ENCODE measurements at regions not wholly inside any gene's neighbourhood (a gene's known extent, or its start where the extent isn't known, plus 50 kb on each side); places are given as distances from the start of the nearest gene placed in this dataset.

- DNase-seq (ENCODE audit: low spot score, unreplicated experiment) = no peak
- H3K9me3 Mint-ChIP-seq (ENCODE audit: low read depth) = no peaks in the 10 kb centered on the region
- no peak for TF ChIP-seq CTCF (IDR thresholded peaks at IDR 0.05; ENCODE audit: unreplicated experiment)
- H3K27me3 Mint-ChIP-seq = peaks cover 65% of the 10 kb centered on the region
- H3K4me1 Mint-ChIP-seq (ENCODE audit: low read depth) = no peaks in the 10 kb centered on the region
- no peak overlapping the region for H3K4me3 Mint-ChIP-seq (ENCODE audit: low read depth)
- no peaks in the 10 kb centered on the region for H3K36me3 Mint-ChIP-seq (ENCODE audit: insufficient read depth)
- no peak overlapping the region for H3K27ac Mint-ChIP-seq
These were observed 172.8 kb downstream of the TRIM27 start for GRCh38 chr6:28750926-28751458.

- no peak for DNase-seq (ENCODE audit: low spot score, unreplicated experiment)
- TF ChIP-seq CTCF (IDR thresholded peaks at IDR 0.05; ENCODE audit: unreplicated experiment) = no peak
- no peak overlapping the region for H3K27ac Mint-ChIP-seq
- no peaks in the 10 kb centered on the region for H3K4me1 Mint-ChIP-seq (ENCODE audit: low read depth)
- peaks cover 62% of the 10 kb centered on the region for H3K27me3 Mint-ChIP-seq
- no peak overlapping the region for H3K4me3 Mint-ChIP-seq (ENCODE audit: low read depth)
- H3K36me3 Mint-ChIP-seq (ENCODE audit: insufficient read depth) = no peaks in the 10 kb centered on the region
- no peaks in the 10 kb centered on the region for H3K9me3 Mint-ChIP-seq (ENCODE audit: low read depth)
These were observed 172.3 kb downstream of the TRIM27 start for GRCh38 chr6:28751514-28751913.

GRCh38 chr6:28751963-28752350 is 171.8 kb downstream of the TRIM27 start:
- TF ChIP-seq CTCF (IDR thresholded peaks at IDR 0.05; ENCODE audit: unreplicated experiment) = no peak
- Mint-ChIP-seq H3K27me3 (peaks cover 62% of the 10 kb centered on the region), H3K4me1 (ENCODE audit: low read depth) (no peaks in the 10 kb centered on the region), H3K27ac (no peak overlapping the region), H3K4me3 (ENCODE audit: low read depth) (no peak overlapping the region), H3K9me3 (ENCODE audit: low read depth) (no peaks in the 10 kb centered on the region), H3K36me3 (ENCODE audit: insufficient read depth) (no peaks in the 10 kb centered on the region)
- no peak for DNase-seq (ENCODE audit: low spot score, unreplicated experiment)

- DNase-seq (ENCODE audit: low spot score, unreplicated experiment) = no peak
- peaks cover 65% of the 10 kb centered on the region for H3K27me3 Mint-ChIP-seq
These were observed 166.2 kb downstream of the TRIM27 start for GRCh38 chr6:28757429-28758045.

More at GRCh38 chr6:28757429-28758045, 166.2 kb downstream of the TRIM27 start:
- H3K4me3 Mint-ChIP-seq (ENCODE audit: low read depth) = peak overlapping the region; percentile 12
- no peak for TF ChIP-seq CTCF (IDR thresholded peaks at IDR 0.05; ENCODE audit: unreplicated experiment)
- no peak overlapping the region for H3K27ac Mint-ChIP-seq
- H3K36me3 Mint-ChIP-seq (ENCODE audit: insufficient read depth) = no peaks in the 10 kb centered on the region
- no peaks in the 10 kb centered on the region for H3K9me3 Mint-ChIP-seq (ENCODE audit: low read depth)
- H3K4me1 Mint-ChIP-seq (ENCODE audit: low read depth) = no peaks in the 10 kb centered on the region
